GM23338 (cell line): ENCODE measurements at regions not wholly inside any gene's neighbourhood (a gene's known extent, or its start where the extent isn't known, plus 50 kb on each side); places are given as distances from the start of the nearest gene placed in this dataset.

ENCODE experiments used
- ATAC-seq: fragments of 200-7000 bp; cut with Tn5 transposase; 3 replicates; pipeline ENCODE4 v1.9.1; 2020
- DNase-seq: peaks from one replicate; pipeline ENCODE4 v3.0.0-alpha.2; 2015; ENCODE audit warnings: low spot score
- H2AFZ ChIP-seq: fragments of 200-600 bp; sonication (generic); 2 replicates; pipeline ENCODE4 v1.8.0; 2016; ENCODE audit warnings: antibody characterized with exemption, mild to moderate bottlenecking, moderate library complexity
- H3F3A ChIP-seq: fragments of 200-600 bp; sonication (generic); replicated peaks from 2 replicates; pipeline ENCODE4 v1.8.0; 2017; ENCODE audit warnings: antibody characterized with exemption, mixed run types, low read depth
- H3K27ac ChIP-seq: fragments of 200-600 bp; sonication (generic); 2 replicates; pipeline ENCODE4 v1.6.1; 2016; ENCODE audit warnings: low read depth
- H3K27me3 ChIP-seq: fragments of 200-600 bp; sonication (generic); 2 replicates; pipeline ENCODE4 v1.8.0; 2016; ENCODE audit warnings: mild to moderate bottlenecking, mixed run types, moderate library complexity; ENCODE audit not compliant: insufficient read depth
- H3K36me3 ChIP-seq: fragments of 200-600 bp; sonication (generic); 2 replicates; pipeline ENCODE4 v1.8.0; 2016; ENCODE audit warnings: mild to moderate bottlenecking; ENCODE audit not compliant: insufficient read depth
- H3K4me1 ChIP-seq: fragments of 200-600 bp; sonication (generic); 2 replicates; pipeline ENCODE4 v1.8.0; 2016; ENCODE audit warnings: mild to moderate bottlenecking, moderate library complexity; ENCODE audit not compliant: insufficient read depth
- H3K4me2 ChIP-seq: fragments of 200-600 bp; sonication (generic); 2 replicates; pipeline ENCODE4 v1.7.1; 2017; ENCODE audit warnings: mixed run types
- H3K4me3 ChIP-seq: fragments of 200-600 bp; sonication (generic); 2 replicates; pipeline ENCODE4 v1.6.1; 2016; ENCODE audit warnings: mixed run types
- H3K79me2 ChIP-seq: fragments of 200-600 bp; sonication (generic); replicated peaks from 2 replicates; pipeline ENCODE4 v1.8.0; 2017; ENCODE audit warnings: mild to moderate bottlenecking; ENCODE audit not compliant: insufficient read depth
- H3K9me2 ChIP-seq: fragments of 200-600 bp; sonication (generic); 2 replicates; pipeline ENCODE4 v1.8.0; 2017; ENCODE audit not compliant: insufficient read depth
- H4K20me1 ChIP-seq: fragments of 200-600 bp; sonication (generic); replicated peaks from 2 replicates; pipeline ENCODE4 v1.8.0; 2017; ENCODE audit warnings: mild to moderate bottlenecking; ENCODE audit not compliant: insufficient read depth
- H3K27ac Mint-ChIP-seq: 2 replicates; pipeline ENCODE4 v1.8.0; 2020; ENCODE audit warnings: inconsistent platforms, mild to moderate bottlenecking, moderate library complexity, mixed read lengths
- H3K27me3 Mint-ChIP-seq: 3 replicates; pipeline ENCODE4 v1.8.0; 2022; ENCODE audit warnings: low read depth, mild to moderate bottlenecking, moderate library complexity, mixed read lengths, inconsistent platforms; ENCODE audit not compliant: insufficient read depth, poor library complexity
- H3K36me3 Mint-ChIP-seq: 3 replicates; pipeline ENCODE4 v1.8.0; 2021; ENCODE audit warnings: low read depth, mild to moderate bottlenecking, inconsistent platforms, moderate library complexity, mixed read lengths
- H3K4me1 Mint-ChIP-seq: 3 replicates; pipeline ENCODE4 v1.8.0; 2020; ENCODE audit warnings: mild to moderate bottlenecking, inconsistent platforms, mixed read lengths
- H3K4me3 Mint-ChIP-seq: 3 replicates; pipeline ENCODE4 v1.8.0; 2021; ENCODE audit warnings: moderate library complexity, mild to moderate bottlenecking, inconsistent platforms, mixed read lengths
- H3K9me3 Mint-ChIP-seq: 3 replicates; pipeline ENCODE4 v1.8.0; 2020; ENCODE audit warnings: moderate library complexity, mild to moderate bottlenecking, inconsistent platforms, mixed read lengths
- CREB1 ChIP-seq: fragments of 250-450 bp; sonication (Bioruptor Pico); IDR thresholded peaks from 2 replicates; pipeline ENCODE4 v1.5.0; 2020; ENCODE audit warnings: low read depth, mild to moderate bottlenecking, moderate library complexity
- CTCF ChIP-seq, 2 experiments: fragments of 200-600 bp in 1 of 2; sonication (generic) in 1 of 2; conservative IDR thresholded peaks; 2 replicates each; pipeline versions ENCODE4 v1.5.1 to v1.6.1; 2016 to 2017; ENCODE audit warnings: antibody characterized with exemption in 2 of 2, low read depth in 2 of 2, mild to moderate bottlenecking in 2 of 2, moderate library complexity in 1 of 2
- ETS1 ChIP-seq: IDR thresholded peaks from 2 replicates; pipeline ENCODE4 v1.6.1; 2016; ENCODE audit warnings: antibody characterized with exemption
- EZH2 ChIP-seq: fragments of 200-600 bp; sonication (generic); IDR thresholded peaks from one replicate; pipeline ENCODE4 v1.8.0; 2017; ENCODE audit warnings: antibody characterized with exemption, mild to moderate bottlenecking, low read depth; ENCODE audit not compliant: unreplicated experiment
- EZH2phosphoT487 ChIP-seq: fragments of 200-600 bp; sonication (generic); IDR thresholded peaks from one replicate; pipeline ENCODE4 v1.8.1; 2018; ENCODE audit warnings: antibody characterized with exemption; ENCODE audit not compliant: unreplicated experiment
- NANOG ChIP-seq: IDR thresholded peaks from 2 replicates; pipeline ENCODE4 v1.6.1; 2016; ENCODE audit warnings: antibody characterized with exemption, borderline replicate concordance
- POLR2AphosphoS5 ChIP-seq: IDR thresholded peaks from 2 replicates; pipeline ENCODE4 v1.6.1; 2016; ENCODE audit warnings: antibody characterized with exemption, low read depth
- REST ChIP-seq: IDR thresholded peaks from one replicate; pipeline ENCODE4 v1.6.1; 2018; ENCODE audit warnings: antibody characterized with exemption; ENCODE audit not compliant: unreplicated experiment
- STAT1 ChIP-seq: IDR thresholded peaks from one replicate; pipeline ENCODE4 v1.6.1; 2016; ENCODE audit warnings: antibody characterized with exemption; ENCODE audit not compliant: unreplicated experiment
- ZNF114 ChIP-seq: fragments of 250-450 bp; sonication (Bioruptor Pico); IDR thresholded peaks from 2 replicates; pipeline ENCODE4 v1.5.0; 2020; ENCODE audit warnings: mild to moderate bottlenecking, moderate library complexity
- ZNF331 ChIP-seq: fragments of 250-450 bp; sonication (Bioruptor Pico); IDR thresholded peaks from 2 replicates; pipeline ENCODE4 v1.5.0; 2020; ENCODE audit warnings: low read depth, mild to moderate bottlenecking, moderate library complexity

- DNase-seq = no peak
- no peak overlapping the region for H3K4me3 ChIP-seq
- no peak overlapping the region for H3K27ac ChIP-seq
- Mint-ChIP-seq H3K4me3 (no peak overlapping the region), H3K9me3 (no peaks in the 10 kb centered on the region; the same call in 2 of the 3 replicates), H3K36me3 (no peaks in the 10 kb centered on the region), H3K27me3 (no peaks in the 10 kb centered on the region), H3K27ac (no peak overlapping the region), H3K4me1 (no peaks in the 10 kb centered on the region)
- H3K36me3 ChIP-seq = no peaks in the 10 kb centered on the region
- no peaks in the 10 kb centered on the region; the same call in 1 of the 2 replicates for H3K9me2 ChIP-seq
- no peaks in the 10 kb centered on the region for H3F3A ChIP-seq
- no peaks in the 10 kb centered on the region for H3K4me1 ChIP-seq
- TF ChIP-seq EZH2phosphoT487 = no peak
- no peak for TF ChIP-seq ETS1
- no peak for TF ChIP-seq CTCF (conservative IDR thresholded peaks at IDR 0.05; ENCODE audit: low read depth in 2 of 2)
- TF ChIP-seq EZH2 = no peak
- no peak overlapping the region for H2AFZ ChIP-seq
- no peak overlapping the region for H3K4me2 ChIP-seq
- ATAC-seq = no peak
- H3K27me3 ChIP-seq = no peaks in the 10 kb centered on the region
- H3K79me2 ChIP-seq = no peaks in the 10 kb centered on the region
- H4K20me1 ChIP-seq = no peaks in the 10 kb centered on the region
Observed at GRCh38 chr3:162007722-162008121, 511.1 kb downstream of the OTOL1 start.

GRCh38 chr3:162012633-162013032 lies 516.0 kb downstream of the OTOL1 start:
- no peak overlapping the region for H3K27ac ChIP-seq
- no peaks in the 10 kb centered on the region for H3K4me1 ChIP-seq
- H3K4me2 ChIP-seq = no peak overlapping the region
- no peaks in the 10 kb centered on the region for H3F3A ChIP-seq
- ATAC-seq = no peak
- no peaks in the 10 kb centered on the region for H3K27me3 ChIP-seq
- H3K36me3 Mint-ChIP-seq = no peaks in the 10 kb centered on the region
- no peaks in the 10 kb centered on the region for H3K9me2 ChIP-seq
- H2AFZ ChIP-seq = no peak overlapping the region
- DNase-seq = no peak
- H3K27me3 Mint-ChIP-seq = no peaks in the 10 kb centered on the region
- no peaks in the 10 kb centered on the region for H3K36me3 ChIP-seq
- no peaks in the 10 kb centered on the region for H3K9me3 Mint-ChIP-seq
- no peak overlapping the region for H3K4me3 Mint-ChIP-seq
- H3K4me1 Mint-ChIP-seq = peaks cover 2% of the 10 kb centered on the region; the same call in 2 of the 3 replicates
- no peaks in the 10 kb centered on the region for H3K79me2 ChIP-seq
- H4K20me1 ChIP-seq = no peaks in the 10 kb centered on the region
- H3K27ac Mint-ChIP-seq = no peak overlapping the region; the same call in 1 of the 2 replicates
- no peak overlapping the region for H3K4me3 ChIP-seq
- no peak for TF ChIP-seq EZH2phosphoT487
- no peak for TF ChIP-seq STAT1
- TF ChIP-seq CREB1 (CRISPR knock-in tag) = no peak
- TF ChIP-seq ETS1 = no peak
- no peak for TF ChIP-seq EZH2
- no peak for TF ChIP-seq POLR2AphosphoS5
- TF ChIP-seq REST = no peak
- no peak for TF ChIP-seq NANOG
- no peak for TF ChIP-seq ZNF331 (CRISPR knock-in tag)
- no peak for TF ChIP-seq ZNF114 (CRISPR knock-in tag)
